H1 (cell line): ENCODE measurements at regions not wholly inside any gene's neighbourhood (a gene's known extent, or its start where the extent isn't known, plus 50 kb on each side); places are given as distances from the start of the nearest gene placed in this dataset.

Source experiments
- CTCF ChIA-PET: fragments of 300-600 bp; sonication (Branson Sonifier 250); formaldehyde crosslinking; loops from one replicate; lab custom pipeline; 2021; ENCODE audit not compliant: partially characterized antibody; lab: Charles Lee
- POLR2A ChIA-PET: fragments of 300-600 bp; sonication (Branson Sonifier 250); formaldehyde crosslinking; loops from one replicate; lab custom pipeline; 2021; ENCODE audit warnings: inconsistent platforms; ENCODE audit not compliant: partially characterized antibody; lab: Charles Lee
- DNase-seq, 2 experiments: peaks; one replicate each; pipeline versions ENCODE4 v3.0.0 to v3.0.0-alpha.2; 2010 to 2022; ENCODE audit warnings: low spot score in 2 of 2, low read depth in 1 of 2, mixed read lengths in 1 of 2
- FAIRE-seq: peaks from 2 replicates; lab custom pipeline; 2011; peaks lifted over from hg19 to GRCh38; lab: Jason Lieb, UNC
- H2AFZ ChIP-seq: 2 replicates; pipeline ENCODE4 v1.8.1; 2012; ENCODE audit warnings: low read length, inconsistent platforms
- H2AK5ac ChIP-seq: 2 replicates; pipeline ENCODE4 v1.6.1; 2013; ENCODE audit warnings: low read depth, low read length
- H2BK120ac ChIP-seq: replicated peaks from 2 replicates; pipeline ENCODE3; 2013; ENCODE audit warnings: low read depth, low read length, inconsistent platforms
- H2BK12ac ChIP-seq: 2 replicates; pipeline ENCODE4 v1.6.1; 2013; ENCODE audit warnings: low read depth, low read length
- H2BK15ac ChIP-seq: 2 replicates; pipeline ENCODE4 v1.6.1; 2013; ENCODE audit warnings: low read length
- H2BK20ac ChIP-seq: 2 replicates; pipeline ENCODE4 v1.6.1; 2013; ENCODE audit warnings: low read length
- H2BK5ac ChIP-seq: 2 replicates; pipeline ENCODE4 v1.6.1; 2013; ENCODE audit warnings: low read depth, low read length
- H3K14ac ChIP-seq: 2 replicates; pipeline ENCODE4 v1.6.1; 2013; ENCODE audit warnings: inconsistent platforms; ENCODE audit not compliant: insufficient read length
- H3K18ac ChIP-seq: 2 replicates; pipeline ENCODE4 v1.6.1; 2013; ENCODE audit warnings: low read length; ENCODE audit errors: extremely low read depth
- H3K23ac ChIP-seq: 2 replicates; pipeline ENCODE4 v1.6.1; 2013; ENCODE audit warnings: inconsistent platforms; ENCODE audit not compliant: insufficient read length
- H3K23me2 ChIP-seq: 2 replicates; pipeline ENCODE4 v1.6.1; 2013; ENCODE audit warnings: low read depth, low read length
- H3K27ac ChIP-seq: 2 replicates; pipeline ENCODE4 v1.6.1; 2011; ENCODE audit warnings: low read depth, low read length, inconsistent platforms
- H3K27me3 ChIP-seq, 4 experiments: replicated peaks in 1 of 4; 1 replicate in 1 of 4; 2 replicates in 3 of 4; pipeline versions ENCODE4 v1.6.1 to v1.8.1; 2011 to 2013; ENCODE audit warnings: low read length in 3 of 4, mild to moderate bottlenecking in 3 of 4, inconsistent platforms in 2 of 4, mixed read lengths in 2 of 4, moderate library complexity in 1 of 4; ENCODE audit not compliant: control insufficient read depth in 3 of 4, insufficient read depth in 3 of 4; ENCODE audit errors: extremely low read depth in 1 of 4
- H3K36me3 ChIP-seq, 4 experiments: 2 replicates each; pipeline versions ENCODE4 v1.6.1 to v1.8.1; 2011 to 2013; ENCODE audit warnings: mild to moderate bottlenecking in 4 of 4, low read length in 3 of 4, moderate library complexity in 2 of 4, control low read depth in 1 of 4, inconsistent platforms in 1 of 4; ENCODE audit not compliant: insufficient read depth in 4 of 4, control insufficient read depth in 2 of 4
- H3K4ac ChIP-seq: replicated peaks from 2 replicates; pipeline ENCODE3; 2013; ENCODE audit warnings: low read length, low read depth, mixed read lengths, inconsistent platforms; ENCODE audit not compliant: insufficient read length
- H3K4me1 ChIP-seq, 4 experiments: replicated peaks in 1 of 4; 1 replicate in 1 of 4; 2 replicates in 3 of 4; pipeline versions ENCODE4 v1.6.1 to v1.8.1; 2011 to 2013; ENCODE audit warnings: low read length in 3 of 4, inconsistent platforms in 2 of 4, mixed read lengths in 1 of 4; ENCODE audit not compliant: insufficient read depth in 4 of 4, control insufficient read depth in 3 of 4
- H3K4me2 ChIP-seq, 2 experiments: 2 replicates each; pipeline versions ENCODE4 v1.6.1 to v1.8.1; 2011 to 2013; ENCODE audit warnings: low read depth in 2 of 2, low read length in 2 of 2, control low read depth in 1 of 2, inconsistent platforms in 1 of 2, mild to moderate bottlenecking in 1 of 2; ENCODE audit not compliant: insufficient read depth in 1 of 2
- H3K4me3 ChIP-seq, 4 experiments: fragments of 200-600, 300-600 bp in 1 of 4; sonication (generic), shearing (Covaris generic), sonication (Bioruptor Twin) in 1 of 4; 2 replicates each; pipeline versions ENCODE4 v1.5.1 to v1.8.1; 2011 to 2016; ENCODE audit warnings: low read length in 4 of 4, low read depth in 3 of 4, control low read depth in 2 of 4, inconsistent platforms in 2 of 4, mild to moderate bottlenecking in 2 of 4, mixed read lengths in 1 of 4, moderate library complexity in 1 of 4; ENCODE audit not compliant: insufficient read depth in 2 of 4; ENCODE audit errors: extremely low read depth in 1 of 4
- H3K56ac ChIP-seq: replicated peaks from 2 replicates; pipeline ENCODE3; 2013; ENCODE audit warnings: low read depth, mild to moderate bottlenecking, mixed read lengths, low read length, inconsistent platforms; ENCODE audit not compliant: insufficient read length
- H3K79me1 ChIP-seq: 2 replicates; pipeline ENCODE4 v1.6.1; 2013; ENCODE audit warnings: low read depth, low read length, control low read depth
- H3K79me2 ChIP-seq, 2 experiments: 2 replicates each; pipeline versions ENCODE4 v1.6.1 to v1.8.1; 2012 to 2013; ENCODE audit warnings: low read length in 2 of 2, mild to moderate bottlenecking in 2 of 2, inconsistent platforms in 1 of 2; ENCODE audit not compliant: insufficient read depth in 2 of 2, control insufficient read depth in 1 of 2
- H3K9ac ChIP-seq, 4 experiments: replicated peaks in 1 of 4; 1 replicate in 1 of 4; 2 replicates in 3 of 4; pipeline versions ENCODE4 v1.6.1 to v1.8.1; 2011 to 2013; ENCODE audit warnings: low read depth in 3 of 4, low read length in 3 of 4, control low read depth in 2 of 4, mild to moderate bottlenecking in 2 of 4, moderate library complexity in 2 of 4, inconsistent platforms in 1 of 4; ENCODE audit errors: extremely low read depth in 1 of 4
- H3K9me3 ChIP-seq, 2 experiments: 2 replicates each; pipeline versions ENCODE4 v1.6.1 to v1.8.1; 2012 to 2013; ENCODE audit warnings: mild to moderate bottlenecking in 2 of 2, moderate library complexity in 2 of 2, control low read depth in 1 of 2, inconsistent platforms in 1 of 2, low read depth in 1 of 2, low read length in 1 of 2, mixed read lengths in 1 of 2; ENCODE audit not compliant: insufficient read depth in 2 of 2
- H4K20me1 ChIP-seq, 2 experiments: replicated peaks in 1 of 2; 2 replicates each; pipeline versions ENCODE3 to v1.8.1; 2011 to 2013; ENCODE audit warnings: inconsistent platforms in 2 of 2, low read length in 2 of 2, mild to moderate bottlenecking in 1 of 2; ENCODE audit not compliant: insufficient read depth in 2 of 2, control insufficient read depth in 1 of 2
- H4K5ac ChIP-seq: 2 replicates; pipeline ENCODE4 v1.6.1; 2013; ENCODE audit warnings: low read length, low read depth, mixed read lengths, inconsistent platforms; ENCODE audit not compliant: insufficient read length
- H4K8ac ChIP-seq: 2 replicates; pipeline ENCODE4 v1.8.0; 2013; ENCODE audit warnings: mild to moderate bottlenecking, moderate library complexity, low read length, inconsistent platforms; ENCODE audit not compliant: insufficient read depth; ENCODE audit errors: extremely low read depth
- H4K91ac ChIP-seq: replicated peaks from 2 replicates; pipeline ENCODE3; 2013; ENCODE audit warnings: low read length, mixed read lengths, inconsistent platforms; ENCODE audit not compliant: insufficient read length
- ATF3 ChIP-seq: IDR thresholded peaks from 2 replicates; pipeline ENCODE4 v1.6.1; 2011; ENCODE audit warnings: low read depth, mild to moderate bottlenecking, low read length; ENCODE audit not compliant: insufficient read depth
- BACH1 ChIP-seq: IDR thresholded peaks from 2 replicates; pipeline ENCODE4 v1.6.1; 2012; ENCODE audit warnings: low read length, improper control_type of control experiment
- CREB1 ChIP-seq: IDR thresholded peaks from 2 replicates; pipeline ENCODE4 v1.6.1; 2012; ENCODE audit warnings: inconsistent platforms
- EGR1 ChIP-seq: IDR thresholded peaks from 2 replicates; pipeline ENCODE4 v1.6.1; 2011; ENCODE audit warnings: low read depth, low read length, borderline replicate concordance
- HDAC6 ChIP-seq: IDR thresholded peaks from one replicate; pipeline ENCODE4 v1.7.1; 2012; ENCODE audit warnings: low read depth, mild to moderate bottlenecking, inconsistent platforms, low read length, moderate library complexity
- JUN ChIP-seq: IDR thresholded peaks from 2 replicates; pipeline ENCODE4 v1.6.1; 2011; ENCODE audit warnings: low read depth, mild to moderate bottlenecking, improper control_type of control experiment, low read length
- JUND ChIP-seq: IDR thresholded peaks from 2 replicates; pipeline ENCODE4 v1.6.1; 2011; ENCODE audit warnings: mild to moderate bottlenecking, improper control_type of control experiment, low read length
- KDM5A ChIP-seq: fragments of 200-600 bp; IDR thresholded peaks from 2 replicates; pipeline ENCODE4 v1.7.1; 2012; ENCODE audit warnings: mild to moderate bottlenecking, low read length, inconsistent platforms, mixed read lengths
- MAFK ChIP-seq: IDR thresholded peaks from 2 replicates; pipeline ENCODE4 v1.6.1; 2012; ENCODE audit warnings: low read depth, mild to moderate bottlenecking, improper control_type of control experiment, low read length
- MAX ChIP-seq: IDR thresholded peaks from 2 replicates; pipeline ENCODE4 v1.6.1; 2012; ENCODE audit warnings: inconsistent platforms
- RBBP5 ChIP-seq: IDR thresholded peaks from 2 replicates; pipeline ENCODE4 v1.7.1; 2012; ENCODE audit warnings: low read depth, mild to moderate bottlenecking, inconsistent platforms, low read length, moderate library complexity, borderline replicate concordance
- SIN3A ChIP-seq, 2 experiments: IDR thresholded peaks in 1 of 2; conservative IDR thresholded peaks in 1 of 2; 2 replicates each; pipeline ENCODE4 v1.6.1; 2011 to 2012; ENCODE audit warnings: low read length in 2 of 2, improper control_type of control experiment in 1 of 2, low read depth in 1 of 2, mild to moderate bottlenecking in 1 of 2
- SIX5 ChIP-seq: IDR thresholded peaks from 2 replicates; pipeline ENCODE4 v1.6.1; 2011; ENCODE audit warnings: mild to moderate bottlenecking, low read depth, low read length
- SRF ChIP-seq: IDR thresholded peaks from 2 replicates; pipeline ENCODE4 v1.6.1; 2011; ENCODE audit warnings: mild to moderate bottlenecking, low read depth, low read length, moderate library complexity
- SUZ12 ChIP-seq: fragments of 200-600 bp; sonication (generic); IDR thresholded peaks from 2 replicates; pipeline ENCODE4 v1.6.1; 2012; ENCODE audit warnings: mild to moderate bottlenecking, inconsistent platforms, low read length, moderate library complexity, mixed read lengths
- WGBS, 2 experiments: shearing (Covaris generic) in 1 of 2; methylation state at CpG; one replicate each; pipeline versions ENCODE4 v1.1.6 to v1.1.7; 2013 to 2015; ENCODE audit warnings: low lambda C conversion rate in 2 of 2, mixed read lengths in 2 of 2, inconsistent platforms in 1 of 2, low coverage in 1 of 2, missing lambda C conversion rate in 1 of 2; ENCODE audit not compliant: insufficient replicate concordance in 2 of 2, insufficient coverage in 1 of 2, insufficient read length in 1 of 2; ENCODE audit errors: extremely low coverage in 1 of 2, missing lambda C conversion rate in 1 of 2; 5-methylcytosine and 5-hydroxymethylcytosine counted together

GRCh38 chr3:55177749-55178148, 249.9 kb upstream of the LRTM1 start:
- H4K8ac ChIP-seq, result no peak overlapping the region
- peak overlapping the region; percentile 95 for H2AFZ ChIP-seq
- no peak overlapping the region for H3K9ac ChIP-seq
- H2BK12ac ChIP-seq, result no peak overlapping the region
- no peak for DNase-seq
- H2BK120ac ChIP-seq, result no peak overlapping the region
- H3K79me2 ChIP-seq, result no peaks in the 10 kb centered on the region
- H3K4me3 ChIP-seq, result no peak overlapping the region
- H3K9me3 ChIP-seq, result no peaks in the 10 kb centered on the region
- H3K18ac ChIP-seq, result no peak overlapping the region
- no peak overlapping the region for H3K56ac ChIP-seq
- peaks cover 0 to 1% (median 0%) of the 10 kb centered on the region in 4 experiments; a peak in 1 of 7 replicates for H3K27me3 ChIP-seq
- H2AK5ac ChIP-seq, result no peak overlapping the region
- ChIA-PET POLR2A (no interaction called here), CTCF (interaction anchor here (1.2 to 1.3 kb wide), 3 partner anchors 9 to 228 kb away, joined by 3 to 4 read pairs (median 3); no protein-coding TSS in a partner anchor)
- no peak overlapping the region for H3K4ac ChIP-seq
- H2BK20ac ChIP-seq, result 0 out of 2 replicates have a peak overlapping the region, but pooled peaks have one; percentile 37
- 88% methylated on average over 6 of the region's 6 CpGs; no CpG with 5 or more reads in 1 of the 2 experiments for WGBS, 2 experiments
- FAIRE-seq, result no peak
- no peak overlapping the region for H2BK15ac ChIP-seq
- H3K27ac ChIP-seq, result no peak overlapping the region
- no peak overlapping the region for H3K4me2 ChIP-seq
- H3K14ac ChIP-seq, result no peak overlapping the region
- no peaks in the 10 kb centered on the region for H3K23me2 ChIP-seq
- H4K5ac ChIP-seq, result no peak overlapping the region
- no peaks in the 10 kb centered on the region for H3K36me3 ChIP-seq
- H4K91ac ChIP-seq, result no peak overlapping the region
- peaks cover 0 to 3% (median 0%) of the 10 kb centered on the region in 4 experiments; a peak in 1 of 7 replicates for H3K4me1 ChIP-seq
- H3K79me1 ChIP-seq, result no peaks in the 10 kb centered on the region
- no peak overlapping the region for H3K23ac ChIP-seq
- no peaks in the 10 kb centered on the region for H4K20me1 ChIP-seq
- H2BK5ac ChIP-seq, result no peak overlapping the region
- TF ChIP-seq CREB1 (no peak), SUZ12 (no peak), JUND (no peak), BACH1 (no peak), SIX5 (no peak), SRF (no peak), MAX (no peak), SIN3A (conservative IDR thresholded peaks at IDR 0.05 in 1 of 2, IDR thresholded peaks at IDR 0.05 in 1 of 2; ENCODE audit: low read depth in 1 of 2, low read length in 2 of 2) (no peak), JUN (no peak), KDM5A (no peak), HDAC6 (no peak), MAFK (no peak), RBBP5 (no peak), EGR1 (no peak), ATF3 (no peak)
